Nephron progenitor cell (in vitro differentiated cells): ENCODE measurements at regions not wholly inside any gene's neighbourhood (a gene's known extent, or its start where the extent isn't known, plus 50 kb on each side); places are given as distances from the start of the nearest gene placed in this dataset.

Experiments used
- DNase-seq: peaks from one replicate; pipeline ENCODE4 v3.0.0; 2021
- H3K27ac Mint-ChIP-seq: 2 replicates; pipeline ENCODE4 v1.8.0; 2021; ENCODE audit warnings: mild to moderate bottlenecking, moderate library complexity, mixed read lengths
- H3K27me3 Mint-ChIP-seq: 2 replicates; pipeline ENCODE4 v1.8.0; 2021; ENCODE audit warnings: mild to moderate bottlenecking, low read depth, mixed read lengths; ENCODE audit not compliant: poor library complexity
- H3K36me3 Mint-ChIP-seq: 2 replicates; pipeline ENCODE4 v1.8.0; 2021; ENCODE audit warnings: low read depth, mixed read lengths
- H3K4me1 Mint-ChIP-seq: 2 replicates; pipeline ENCODE4 v1.8.0; 2021; ENCODE audit warnings: mixed read lengths
- H3K4me3 Mint-ChIP-seq: 2 replicates; pipeline ENCODE4 v1.8.0; 2021; ENCODE audit warnings: mild to moderate bottlenecking, moderate library complexity, mixed read lengths
- H3K9me3 Mint-ChIP-seq: 2 replicates; pipeline ENCODE4 v1.8.0; 2021; ENCODE audit warnings: mild to moderate bottlenecking, moderate library complexity, mixed read lengths
- TF ChIP-seq, protein P1 (sequence below): fragments of 200-600 bp; sonication (generic); IDR thresholded peaks from 2 replicates; pipeline ENCODE4 v1.5.0; 2021; ENCODE audit warnings: antibody characterized with exemption

DNA sequence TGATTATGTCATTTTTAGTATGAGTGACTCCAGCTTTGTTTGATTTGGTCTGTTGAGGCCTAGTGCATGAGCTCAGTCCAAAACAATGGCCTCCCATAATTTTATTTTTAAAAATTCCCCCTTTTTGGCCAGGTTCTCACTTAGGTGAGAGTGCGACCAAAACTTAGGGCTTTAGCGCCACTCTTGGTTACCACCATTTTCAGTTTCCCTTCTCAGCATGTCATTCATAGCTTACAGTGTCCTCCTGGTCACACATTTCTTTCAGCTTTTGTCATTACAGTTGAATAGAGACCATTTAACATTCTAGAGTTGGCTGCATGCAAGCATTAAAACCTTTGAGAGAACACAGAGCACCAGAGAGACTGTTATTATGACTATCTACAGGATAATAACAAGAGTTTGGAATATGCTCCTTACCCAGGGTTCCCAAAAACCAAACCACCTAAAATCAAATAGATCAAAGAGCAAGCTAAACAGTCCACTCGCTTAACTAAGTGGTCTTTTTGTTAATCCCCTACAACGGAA is 85.4 kb downstream of the TLR5 start:
- H3K4me3 Mint-ChIP-seq, result no peak overlapping the region
- no peaks in the 10 kb centered on the region for H3K9me3 Mint-ChIP-seq
- no peak overlapping the region for H3K27ac Mint-ChIP-seq
- DNase-seq, result no peak
- H3K36me3 Mint-ChIP-seq, result no peaks in the 10 kb centered on the region
- H3K27me3 Mint-ChIP-seq, result peaks cover 8% of the 10 kb centered on the region
- H3K4me1 Mint-ChIP-seq, result peaks cover 2% of the 10 kb centered on the region
- TF ChIP-seq, protein P1, sequence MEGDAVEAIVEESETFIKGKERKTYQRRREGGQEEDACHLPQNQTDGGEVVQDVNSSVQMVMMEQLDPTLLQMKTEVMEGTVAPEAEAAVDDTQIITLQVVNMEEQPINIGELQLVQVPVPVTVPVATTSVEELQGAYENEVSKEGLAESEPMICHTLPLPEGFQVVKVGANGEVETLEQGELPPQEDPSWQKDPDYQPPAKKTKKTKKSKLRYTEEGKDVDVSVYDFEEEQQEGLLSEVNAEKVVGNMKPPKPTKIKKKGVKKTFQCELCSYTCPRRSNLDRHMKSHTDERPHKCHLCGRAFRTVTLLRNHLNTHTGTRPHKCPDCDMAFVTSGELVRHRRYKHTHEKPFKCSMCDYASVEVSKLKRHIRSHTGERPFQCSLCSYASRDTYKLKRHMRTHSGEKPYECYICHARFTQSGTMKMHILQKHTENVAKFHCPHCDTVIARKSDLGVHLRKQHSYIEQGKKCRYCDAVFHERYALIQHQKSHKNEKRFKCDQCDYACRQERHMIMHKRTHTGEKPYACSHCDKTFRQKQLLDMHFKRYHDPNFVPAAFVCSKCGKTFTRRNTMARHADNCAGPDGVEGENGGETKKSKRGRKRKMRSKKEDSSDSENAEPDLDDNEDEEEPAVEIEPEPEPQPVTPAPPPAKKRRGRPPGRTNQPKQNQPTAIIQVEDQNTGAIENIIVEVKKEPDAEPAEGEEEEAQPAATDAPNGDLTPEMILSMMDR, result no peak
